Natural killer cell (primary cell): ENCODE measurements at regions not wholly inside any gene's neighbourhood (a gene's known extent, or its start where the extent isn't known, plus 50 kb on each side); places are given as distances from the start of the nearest gene placed in this dataset.

Experiments
- ATAC-seq, 3 donors: fragments of 150-1000 bp in 2 of 3; fragments of 200-7000 bp in 1 of 3; cut with Tn5 transposase; 1 replicate in 1 of 3; 2 replicates in 2 of 3; pipeline ENCODE4 v1.10.0; 2021; ENCODE audit warnings: mild to moderate bottlenecking in 2 of 3, moderate library complexity in 2 of 3
- DNase-seq, 2 donors: peaks; one replicate each; pipeline versions ENCODE4 v3.0.0 to v3.0.0-alpha.2; 2013 to 2021; ENCODE audit warnings: mixed read lengths in 1 of 2
- H3K27ac ChIP-seq: one replicate; pipeline ENCODE4 v1.5.1; 2013; ENCODE audit warnings: mild to moderate bottlenecking, low read length
- H3K27me3 ChIP-seq: one replicate; pipeline ENCODE4 v1.6.1; 2013; ENCODE audit warnings: low read length; ENCODE audit not compliant: control insufficient read depth, insufficient read depth
- H3K36me3 ChIP-seq: one replicate; pipeline ENCODE4 v1.6.1; 2013; ENCODE audit warnings: low read length; ENCODE audit not compliant: control insufficient read depth, insufficient read depth
- H3K4me1 ChIP-seq: one replicate; pipeline ENCODE4 v1.6.1; 2013; ENCODE audit warnings: low read length; ENCODE audit not compliant: control insufficient read depth, insufficient read depth
- H3K4me3 ChIP-seq: one replicate; pipeline ENCODE4 v1.5.1; 2013; ENCODE audit warnings: low read length
- H3K9me3 ChIP-seq: one replicate; pipeline ENCODE4 v1.6.1; 2013; ENCODE audit warnings: low read length; ENCODE audit not compliant: control insufficient read depth, insufficient read depth
- H3K27ac Mint-ChIP-seq, 2 donors: one replicate each; pipeline ENCODE4 v1.8.0; 2022; ENCODE audit warnings: mild to moderate bottlenecking in 2 of 2, mixed read lengths in 2 of 2, moderate library complexity in 1 of 2
- H3K27me3 Mint-ChIP-seq, 2 donors: one replicate each; pipeline ENCODE4 v1.8.0; 2022; ENCODE audit warnings: low read depth in 2 of 2, mixed read lengths in 2 of 2
- H3K36me3 Mint-ChIP-seq: one replicate; pipeline ENCODE4 v1.8.0; 2022; ENCODE audit warnings: mixed read lengths
- H3K4me1 Mint-ChIP-seq, 2 donors: one replicate each; pipeline ENCODE4 v1.8.0; 2022; ENCODE audit warnings: mixed read lengths in 2 of 2
- H3K4me3 Mint-ChIP-seq: one replicate; pipeline ENCODE4 v1.8.0; 2022; ENCODE audit warnings: mild to moderate bottlenecking, moderate library complexity, mixed read lengths
- H3K9me3 Mint-ChIP-seq, 2 donors: one replicate each; pipeline ENCODE4 v1.8.0; 2022; ENCODE audit warnings: mixed read lengths in 2 of 2
- WGBS: methylation state at CpG from one replicate; pipeline ENCODE4 v1.1.7; 2013; ENCODE audit warnings: missing lambda C conversion rate; ENCODE audit not compliant: insufficient coverage; 5-methylcytosine and 5-hydroxymethylcytosine counted together
- intact Hi-C: fragments of 100-400 bp; cut with micrococcal nuclease; formaldehyde crosslinking; loops from one replicate; pipeline ENCODE4 v1.14.2; 2022
- TF ChIP-seq, protein P1 (sequence below): fragments of 200-600 bp; IDR thresholded peaks from one replicate; pipeline ENCODE4 v1.8.0; 2022; ENCODE audit warnings: antibody characterized with exemption

GRCh38 chr10:61097026-61097425, 153.0 kb upstream of the RHOBTB1 start:
- Histone ChIP-seq H3K27me3 (no peaks in the 10 kb centered on the region), H3K36me3 (no peaks in the 10 kb centered on the region), H3K9me3 (no peaks in the 10 kb centered on the region), H3K27ac (no peak overlapping the region), H3K4me1 (no peaks in the 10 kb centered on the region), H3K4me3 (no peak overlapping the region)
- Mint-ChIP-seq H3K4me1 (no peaks in the 10 kb centered on the region), H3K9me3 (no peaks in the 10 kb centered on the region), H3K27me3 (no peaks in the 10 kb centered on the region), H3K4me3 (no peak overlapping the region), H3K36me3 (no peaks in the 10 kb centered on the region), H3K27ac (no peak overlapping the region)
- WGBS: 20% methylated on average over 1 of the region's 1 CpG
- intact Hi-C loops: no loop called here
- TF ChIP-seq, protein P1, sequence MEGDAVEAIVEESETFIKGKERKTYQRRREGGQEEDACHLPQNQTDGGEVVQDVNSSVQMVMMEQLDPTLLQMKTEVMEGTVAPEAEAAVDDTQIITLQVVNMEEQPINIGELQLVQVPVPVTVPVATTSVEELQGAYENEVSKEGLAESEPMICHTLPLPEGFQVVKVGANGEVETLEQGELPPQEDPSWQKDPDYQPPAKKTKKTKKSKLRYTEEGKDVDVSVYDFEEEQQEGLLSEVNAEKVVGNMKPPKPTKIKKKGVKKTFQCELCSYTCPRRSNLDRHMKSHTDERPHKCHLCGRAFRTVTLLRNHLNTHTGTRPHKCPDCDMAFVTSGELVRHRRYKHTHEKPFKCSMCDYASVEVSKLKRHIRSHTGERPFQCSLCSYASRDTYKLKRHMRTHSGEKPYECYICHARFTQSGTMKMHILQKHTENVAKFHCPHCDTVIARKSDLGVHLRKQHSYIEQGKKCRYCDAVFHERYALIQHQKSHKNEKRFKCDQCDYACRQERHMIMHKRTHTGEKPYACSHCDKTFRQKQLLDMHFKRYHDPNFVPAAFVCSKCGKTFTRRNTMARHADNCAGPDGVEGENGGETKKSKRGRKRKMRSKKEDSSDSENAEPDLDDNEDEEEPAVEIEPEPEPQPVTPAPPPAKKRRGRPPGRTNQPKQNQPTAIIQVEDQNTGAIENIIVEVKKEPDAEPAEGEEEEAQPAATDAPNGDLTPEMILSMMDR: no peak
- ATAC-seq: no peak
- DNase-seq: no peak

DNA sequence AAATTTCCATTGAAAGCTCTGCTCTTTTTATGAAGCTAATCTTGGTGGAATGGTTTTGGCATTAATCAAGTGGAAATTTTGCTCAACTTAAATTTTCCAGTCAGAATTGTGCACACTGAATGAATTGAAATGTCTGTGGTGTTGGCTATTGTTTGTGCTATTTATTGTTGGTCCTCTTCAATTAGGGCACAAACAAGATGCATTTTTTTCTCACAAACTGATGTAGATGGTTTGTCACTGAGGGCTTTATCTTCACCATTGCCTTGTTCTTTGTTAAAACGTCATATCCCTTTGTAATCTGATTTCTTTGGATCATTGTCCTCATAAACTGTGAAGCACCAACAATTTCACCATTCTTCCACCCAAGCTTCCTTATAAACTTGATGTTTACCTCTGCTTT, 152.1 kb upstream of the RHOBTB1 start:
- intact Hi-C loops: no loop called here
- H3K4me3 Mint-ChIP-seq: no peak overlapping the region
- 10% methylated on average over 1 of the region's 1 CpG for WGBS
- no peak for ATAC-seq
- TF ChIP-seq, protein P1: no peak
- Histone ChIP-seq H3K27ac (no peak overlapping the region), H3K27me3 (no peaks in the 10 kb centered on the region), H3K9me3 (no peaks in the 10 kb centered on the region), H3K4me1 (no peaks in the 10 kb centered on the region), H3K36me3 (no peaks in the 10 kb centered on the region), H3K4me3 (no peak overlapping the region)
- H3K27me3 Mint-ChIP-seq: no peaks in the 10 kb centered on the region
- H3K9me3 Mint-ChIP-seq: peaks cover 0 to 2% of the 10 kb centered on the region in 2 donors
- no peaks in the 10 kb centered on the region for H3K4me1 Mint-ChIP-seq
- DNase-seq: no peak
- H3K36me3 Mint-ChIP-seq: no peaks in the 10 kb centered on the region
- no peak overlapping the region for H3K27ac Mint-ChIP-seq

- H3K4me3 Mint-ChIP-seq: no peak overlapping the region
- WGBS: no CpG with 5 or more reads among the region's 1 CpG
- TF ChIP-seq, protein P1: no peak
- H3K9me3 Mint-ChIP-seq: peaks cover 2 to 4% of the 10 kb centered on the region in 2 donors
- no peaks in the 10 kb centered on the region for H3K36me3 Mint-ChIP-seq
- H3K4me1 ChIP-seq: no peaks in the 10 kb centered on the region
- H3K27me3 Mint-ChIP-seq: peaks cover 0 to 3% of the 10 kb centered on the region in 2 donors
- no peaks in the 10 kb centered on the region for H3K36me3 ChIP-seq
- H3K9me3 ChIP-seq: no peaks in the 10 kb centered on the region
- DNase-seq (no peak), ATAC-seq (no peak)
- no peaks in the 10 kb centered on the region for H3K27me3 ChIP-seq
- intact Hi-C loops: no loop called here
- no peak overlapping the region for H3K4me3 ChIP-seq
- no peak overlapping the region for H3K27ac Mint-ChIP-seq
- no peaks in the 10 kb centered on the region for H3K4me1 Mint-ChIP-seq
- no peak overlapping the region for H3K27ac ChIP-seq
Measured at GRCh38 chr10:61091531-61091930, 147.5 kb upstream of the RHOBTB1 start.

- Mint-ChIP-seq H3K9me3 (peaks cover 6% of the 10 kb centered on the region in 2 donors), H3K27ac (no peak overlapping the region), H3K4me1 (no peaks in the 10 kb centered on the region), H3K27me3 (peaks cover 0 to 3% of the 10 kb centered on the region in 2 donors), H3K4me3 (no peak overlapping the region), H3K36me3 (no peaks in the 10 kb centered on the region)
- intact Hi-C loops: no loop called here
- Histone ChIP-seq H3K9me3 (no peaks in the 10 kb centered on the region), H3K27me3 (no peaks in the 10 kb centered on the region), H3K4me1 (no peaks in the 10 kb centered on the region), H3K4me3 (no peak overlapping the region), H3K36me3 (no peaks in the 10 kb centered on the region), H3K27ac (no peak overlapping the region)
- DNase-seq (no peak), ATAC-seq (no peak)
- WGBS: 70% methylated on average over 1 of the region's 1 CpG
- TF ChIP-seq, protein P1: no peak
Measured at GRCh38 chr10:61089251-61089650, 145.3 kb upstream of the RHOBTB1 start.
